ENCODE measurements at regions not wholly inside any gene's neighbourhood (a gene's known extent, or its start where the extent isn't known, plus 50 kb on each side); places are given as distances from the start of the nearest gene placed in this dataset.

DNA sequence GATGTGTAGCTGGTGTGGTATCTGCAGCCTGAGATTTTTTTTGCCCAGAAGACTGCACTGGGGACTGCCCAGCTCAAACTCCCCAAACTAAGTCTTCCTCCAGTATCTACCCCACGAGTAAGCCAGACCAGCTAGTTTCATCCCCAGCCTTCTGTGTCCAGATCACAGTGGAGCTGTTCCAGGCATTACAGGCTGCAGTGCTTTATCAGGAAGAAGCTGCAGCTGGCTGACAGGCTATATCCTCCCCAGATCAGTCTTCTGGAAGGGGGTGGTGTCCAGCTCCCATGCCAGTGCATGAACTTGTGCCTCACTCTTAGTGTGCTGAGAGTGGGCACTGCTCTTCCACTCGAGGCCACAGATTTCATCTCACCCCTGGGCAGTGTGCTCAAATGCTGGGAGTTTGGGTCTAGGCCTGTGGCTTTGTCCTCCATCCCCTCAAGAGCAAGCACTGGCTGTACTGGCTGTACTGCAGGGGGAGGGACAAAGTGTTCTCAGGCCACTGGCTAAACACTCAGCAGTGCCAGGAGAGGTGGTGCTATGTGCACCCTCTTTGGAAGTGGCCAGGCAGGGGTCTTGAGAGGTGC is 679.1 kb upstream of the COBL start:
- no peak overlapping the region for H3K27ac Mint-ChIP-seq
- DNase-seq (ENCODE audit: low spot score): no peak
- H3K27me3 Mint-ChIP-seq (ENCODE audit: low read depth): no peaks in the 10 kb centered on the region
- intact Hi-C loops (cut with micrococcal nuclease): no loop called here
- H3K4me1 Mint-ChIP-seq (ENCODE audit: low read depth): no peaks in the 10 kb centered on the region
- H3K4me3 Mint-ChIP-seq (ENCODE audit: low read depth): no peak overlapping the region
- peaks cover 52% of the 10 kb centered on the region for H3K9me3 Mint-ChIP-seq
- no peaks in the 10 kb centered on the region for H3K36me3 Mint-ChIP-seq (ENCODE audit: low read depth)

DNA sequence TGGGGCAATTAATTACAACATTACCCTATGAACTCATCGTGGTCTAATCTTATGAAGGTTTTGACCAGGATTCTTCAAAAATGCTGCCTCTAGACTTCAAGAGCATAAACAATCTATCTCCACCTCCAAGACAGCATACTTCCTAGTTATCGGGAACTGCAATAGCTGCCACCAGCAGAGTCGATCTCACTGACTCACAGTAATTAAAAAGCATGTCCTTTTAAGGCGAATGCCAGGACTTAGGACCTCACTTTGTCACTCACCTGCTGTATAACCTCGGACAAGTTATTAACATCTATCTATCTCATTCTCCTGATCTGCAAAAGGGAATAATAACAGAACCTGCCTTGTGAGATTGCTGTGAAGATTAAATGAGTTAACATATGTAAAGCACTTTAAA is 666.0 kb upstream of the COBL start:
- DNase-seq (ENCODE audit: low spot score): no peak

GRCh38 chr7:51980812-51981211 is 664.2 kb upstream of the COBL start:
- intact Hi-C loops (cut with micrococcal nuclease): no loop called here
- peaks cover 26% of the 10 kb centered on the region for H3K9me3 Mint-ChIP-seq
- no peak for DNase-seq (ENCODE audit: low spot score)
- no peak overlapping the region for H3K4me3 Mint-ChIP-seq (ENCODE audit: low read depth)
- no peak overlapping the region for H3K27ac Mint-ChIP-seq
- H3K36me3 Mint-ChIP-seq (ENCODE audit: low read depth): no peaks in the 10 kb centered on the region
- no peaks in the 10 kb centered on the region for H3K4me1 Mint-ChIP-seq (ENCODE audit: low read depth)
- no peaks in the 10 kb centered on the region for H3K27me3 Mint-ChIP-seq (ENCODE audit: low read depth)

More for the DNA sequence above, 666.0 kb upstream of the COBL start:
- H3K27me3 Mint-ChIP-seq (ENCODE audit: low read depth): no peaks in the 10 kb centered on the region
- H3K36me3 Mint-ChIP-seq (ENCODE audit: low read depth): no peaks in the 10 kb centered on the region
- intact Hi-C loops (cut with micrococcal nuclease): no loop called here
- H3K27ac Mint-ChIP-seq: no peak overlapping the region
- H3K4me3 Mint-ChIP-seq (ENCODE audit: low read depth): no peak overlapping the region
- no peaks in the 10 kb centered on the region for H3K4me1 Mint-ChIP-seq (ENCODE audit: low read depth)
- H3K9me3 Mint-ChIP-seq: peaks cover 38% of the 10 kb centered on the region

DNA sequence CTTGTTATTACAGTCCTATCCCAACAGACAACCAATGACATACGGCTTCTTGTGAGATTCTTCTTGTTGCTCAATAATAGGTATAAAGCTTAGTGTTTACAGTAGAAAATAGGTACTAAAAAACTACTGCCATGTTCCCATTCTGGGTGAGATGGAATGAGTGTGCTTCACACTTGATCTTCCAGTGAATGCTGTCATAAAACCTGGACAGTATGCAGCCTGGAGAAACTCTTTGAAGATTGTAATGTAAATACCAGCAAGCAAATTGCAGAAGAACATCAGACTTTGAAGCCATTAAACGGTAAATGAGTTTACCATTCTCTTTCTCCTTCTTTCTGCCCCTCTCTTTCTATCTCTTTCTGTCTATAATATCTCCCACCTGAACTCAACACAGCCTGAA is 663.7 kb upstream of the COBL start:
- H3K36me3 Mint-ChIP-seq (ENCODE audit: low read depth): no peaks in the 10 kb centered on the region
- no peaks in the 10 kb centered on the region for H3K27me3 Mint-ChIP-seq (ENCODE audit: low read depth)
- H3K4me1 Mint-ChIP-seq (ENCODE audit: low read depth): no peaks in the 10 kb centered on the region
- no peak overlapping the region for H3K4me3 Mint-ChIP-seq (ENCODE audit: low read depth)
- intact Hi-C loops (cut with micrococcal nuclease): no loop called here
- no peak for DNase-seq (ENCODE audit: low spot score)
- no peak overlapping the region for H3K27ac Mint-ChIP-seq
- H3K9me3 Mint-ChIP-seq: peaks cover 23% of the 10 kb centered on the region

- Mint-ChIP-seq H3K36me3 (ENCODE audit: low read depth) (no peaks in the 10 kb centered on the region), H3K27me3 (ENCODE audit: low read depth) (no peaks in the 10 kb centered on the region), H3K27ac (no peak overlapping the region)
Observed at GRCh38 chr7:51977913-51978312, 661.3 kb upstream of the COBL start.

GRCh38 chr7:51973939-51974338 is 657.3 kb upstream of the COBL start:
- Mint-ChIP-seq H3K4me1 (ENCODE audit: low read depth) (no peaks in the 10 kb centered on the region), H3K27me3 (ENCODE audit: low read depth) (no peaks in the 10 kb centered on the region), H3K27ac (no peak overlapping the region)

More at GRCh38 chr7:51977913-51978312, 661.3 kb upstream of the COBL start:
- Mint-ChIP-seq H3K4me3 (ENCODE audit: low read depth) (no peak overlapping the region), H3K4me1 (ENCODE audit: low read depth) (no peaks in the 10 kb centered on the region), H3K9me3 (peaks cover 19% of the 10 kb centered on the region)
- intact Hi-C loops (cut with micrococcal nuclease): no loop called here
- no peak for DNase-seq (ENCODE audit: low spot score)

GRCh38 chr7:51973071-51973470 is 656.5 kb upstream of the COBL start:
- no peaks in the 10 kb centered on the region for H3K4me1 Mint-ChIP-seq (ENCODE audit: low read depth)
- no peaks in the 10 kb centered on the region for H3K36me3 Mint-ChIP-seq (ENCODE audit: low read depth)
- H3K4me3 Mint-ChIP-seq (ENCODE audit: low read depth): no peak overlapping the region
- no peak for DNase-seq (ENCODE audit: low spot score)
- H3K9me3 Mint-ChIP-seq: peaks cover 24% of the 10 kb centered on the region
- no peak overlapping the region for H3K27ac Mint-ChIP-seq
- intact Hi-C loops (cut with micrococcal nuclease): no loop called here
- no peaks in the 10 kb centered on the region for H3K27me3 Mint-ChIP-seq (ENCODE audit: low read depth)

More at GRCh38 chr7:51973939-51974338, 657.3 kb upstream of the COBL start:
- H3K4me3 Mint-ChIP-seq (ENCODE audit: low read depth): no peak overlapping the region
- peaks cover 26% of the 10 kb centered on the region for H3K9me3 Mint-ChIP-seq
- H3K36me3 Mint-ChIP-seq (ENCODE audit: low read depth): no peaks in the 10 kb centered on the region
- no peak for DNase-seq (ENCODE audit: low spot score)
- intact Hi-C loops (cut with micrococcal nuclease): no loop called here

- Mint-ChIP-seq H3K36me3 (ENCODE audit: low read depth) (no peaks in the 10 kb centered on the region), H3K9me3 (peaks cover 28% of the 10 kb centered on the region), H3K27ac (no peak overlapping the region), H3K27me3 (ENCODE audit: low read depth) (no peaks in the 10 kb centered on the region), H3K4me1 (ENCODE audit: low read depth) (no peaks in the 10 kb centered on the region), H3K4me3 (ENCODE audit: low read depth) (no peak overlapping the region)
- no peak for DNase-seq (ENCODE audit: low spot score)
- intact Hi-C loops (cut with micrococcal nuclease): no loop called here
Observed at GRCh38 chr7:51970961-51971665, 654.5 kb upstream of the COBL start.

- Mint-ChIP-seq H3K27ac (no peak overlapping the region), H3K36me3 (ENCODE audit: low read depth) (no peaks in the 10 kb centered on the region), H3K9me3 (peaks cover 21% of the 10 kb centered on the region), H3K4me3 (ENCODE audit: low read depth) (no peak overlapping the region), H3K27me3 (ENCODE audit: low read depth) (no peaks in the 10 kb centered on the region), H3K4me1 (ENCODE audit: low read depth) (no peaks in the 10 kb centered on the region)
- DNase-seq (ENCODE audit: low spot score): no peak
- intact Hi-C loops (cut with micrococcal nuclease): no loop called here
Observed at GRCh38 chr7:51968461-51968860, 651.9 kb upstream of the COBL start.

- intact Hi-C loops (cut with micrococcal nuclease): no loop called here
- Mint-ChIP-seq H3K36me3 (ENCODE audit: low read depth) (no peaks in the 10 kb centered on the region), H3K4me3 (ENCODE audit: low read depth) (no peak overlapping the region), H3K9me3 (peaks cover 16% of the 10 kb centered on the region), H3K4me1 (ENCODE audit: low read depth) (no peaks in the 10 kb centered on the region), H3K27me3 (ENCODE audit: low read depth) (no peaks in the 10 kb centered on the region), H3K27ac (no peak overlapping the region)
- DNase-seq (ENCODE audit: low spot score): no peak
Observed at GRCh38 chr7:51965454-51965853, 648.8 kb upstream of the COBL start.

GRCh38 chr7:51961804-51962203 is 645.2 kb upstream of the COBL start:
- peaks cover 28% of the 10 kb centered on the region for H3K9me3 Mint-ChIP-seq
- no peak overlapping the region for H3K27ac Mint-ChIP-seq
- H3K27me3 Mint-ChIP-seq (ENCODE audit: low read depth): no peaks in the 10 kb centered on the region
- no peaks in the 10 kb centered on the region for H3K36me3 Mint-ChIP-seq (ENCODE audit: low read depth)
- intact Hi-C loops (cut with micrococcal nuclease): no loop called here
- H3K4me1 Mint-ChIP-seq (ENCODE audit: low read depth): no peaks in the 10 kb centered on the region
- DNase-seq (ENCODE audit: low spot score): no peak
- H3K4me3 Mint-ChIP-seq (ENCODE audit: low read depth): no peak overlapping the region

GRCh38 chr7:51950813-51951212 is 634.2 kb upstream of the COBL start:
- Mint-ChIP-seq H3K4me3 (ENCODE audit: low read depth) (no peak overlapping the region), H3K36me3 (ENCODE audit: low read depth) (no peaks in the 10 kb centered on the region), H3K9me3 (peaks cover 23% of the 10 kb centered on the region), H3K27ac (no peak overlapping the region), H3K4me1 (ENCODE audit: low read depth) (no peaks in the 10 kb centered on the region), H3K27me3 (ENCODE audit: low read depth) (no peaks in the 10 kb centered on the region)
- DNase-seq (ENCODE audit: low spot score): no peak
- intact Hi-C loops (cut with micrococcal nuclease): no loop called here

GRCh38 chr7:51949726-51950644 is 633.4 kb upstream of the COBL start:
- H3K4me1 Mint-ChIP-seq (ENCODE audit: low read depth): no peaks in the 10 kb centered on the region
- no peaks in the 10 kb centered on the region for H3K27me3 Mint-ChIP-seq (ENCODE audit: low read depth)
- no peak overlapping the region for H3K27ac Mint-ChIP-seq
- H3K9me3 Mint-ChIP-seq: peaks cover 26% of the 10 kb centered on the region
- intact Hi-C loops (cut with micrococcal nuclease): no loop called here
- H3K36me3 Mint-ChIP-seq (ENCODE audit: low read depth): no peaks in the 10 kb centered on the region
- no peak overlapping the region for H3K4me3 Mint-ChIP-seq (ENCODE audit: low read depth)
- no peak for DNase-seq (ENCODE audit: low spot score)

All from activated T-helper 2 cell treated with anti-CD3 and anti-CD28 coated beads, Interferon-gamma antibody, Interleukin-2, Interleukin-4, amounts not matched to agents 10 μg/mL and 5 μg/mL and 100 μg/mL, durations not matched to agents 14 hours and 24 hours and 36 hours (primary cell).